ENCODE measurements at regions not wholly inside any gene's neighbourhood (a gene's known extent, or its start where the extent isn't known, plus 50 kb on each side); places are given as distances from the start of the nearest gene placed in this dataset.

- POLR2A ChIA-PET, result interaction anchor here (0.7 kb wide), 1 partner anchor 1040 kb away, joined by 3 read pairs; no protein-coding TSS in a partner anchor
- H3K9me2 ChIP-seq (ENCODE audit: insufficient read depth), result no peaks in the 10 kb centered on the region
- H3K9ac ChIP-seq (ENCODE audit: low read length), result no peak overlapping the region
Observed at GRCh38 chr12:94736820-94737219, 86.5 kb upstream of the TMCC3 start.

GRCh38 chr12:94736004-94736403, 85.6 kb upstream of the TMCC3 start:
- ChIA-PET RAD21 (ENCODE audit: low non-redundant PET in 1 of 2, low total read pairs in 2 of 2, uncharacterized antibody in 2 of 2, unreplicated experiment in 2 of 2) (no interaction called here), CTCF (no interaction called here), POLR2A (no interaction called here)
- Histone ChIP-seq H3K9me3 (ENCODE audit: control insufficient read depth in 1 of 2, insufficient read depth in 1 of 2, low read depth in 1 of 2, low read length in 2 of 2) (no peaks in the 10 kb centered on the region), H3K79me2 (ENCODE audit: insufficient read depth, low read length) (no peaks in the 10 kb centered on the region), H3K4me3 (replicated peaks in 1 of 2; ENCODE audit: low read depth in 1 of 2, low read length in 2 of 2) (no peak overlapping the region), H3K36me3 (ENCODE audit: control insufficient read depth in 1 of 2, insufficient read depth in 2 of 2, low read length in 2 of 2) (no peaks in the 10 kb centered on the region), H2AFZ (ENCODE audit: low read depth, low read length, poor library complexity, severe bottlenecking) (no peak overlapping the region), H3K4me2 (ENCODE audit: low read length) (no peak overlapping the region), H3K4me1 (ENCODE audit: control insufficient read depth in 1 of 2, insufficient read depth in 2 of 2, low read length in 2 of 2) (peaks cover 0 to 5% of the 10 kb centered on the region in 2 experiments; a peak in 1 of 4 replicates), H3K9ac (ENCODE audit: low read length) (no peak overlapping the region), H3K27me3 (ENCODE audit: insufficient read depth, low read length) (no peaks in the 10 kb centered on the region), H4K20me1 (ENCODE audit: insufficient read depth) (no peaks in the 10 kb centered on the region), H3K9me2 (ENCODE audit: insufficient read depth) (no peaks in the 10 kb centered on the region), H3K27ac (ENCODE audit: low read depth, low read length) (no peak overlapping the region)
- BruUV-seq (replicated peaks), result no TSS peak
- intact Hi-C loops (cut with micrococcal nuclease), result no loop called here
- no peak for ATAC-seq
- DNase-seq (ENCODE audit: low read depth, low spot score), result no peak
- TF ChIP-seq POLR2AphosphoS5 (IDR thresholded peaks at IDR 0.05; ENCODE audit: low read depth, low read length) (no peak), MAX (IDR thresholded peaks at IDR 0.05) (no peak), ELF1 (IDR thresholded peaks at IDR 0.05; ENCODE audit: borderline replicate concordance, low read depth) (no peak), YY1 (IDR thresholded peaks at IDR 0.05; ENCODE audit: extremely low read depth, insufficient replicate concordance, low read depth, low read length) (no peak), ATF3 (IDR thresholded peaks at IDR 0.05) (no peak), REST (IDR thresholded peaks at IDR 0.05; ENCODE audit: low read depth) (no peak), EZH2phosphoT487 (IDR thresholded peaks at IDR 0.05; ENCODE audit: borderline replicate concordance) (no peak)

More at GRCh38 chr12:94736820-94737219, 86.5 kb upstream of the TMCC3 start:
- TF ChIP-seq EGR1 (IDR thresholded peaks at IDR 0.05; ENCODE audit: low read depth) (no peak), YY1 (IDR thresholded peaks at IDR 0.05; ENCODE audit: extremely low read depth, insufficient replicate concordance, low read depth, low read length) (no peak), CTCF (IDR thresholded peaks at IDR 0.05 in 2 of 3, conservative IDR thresholded peaks at IDR 0.05 in 1 of 3; ENCODE audit: borderline replicate concordance in 1 of 3, insufficient read depth in 1 of 3, low read depth in 2 of 3, low read length in 2 of 3) (no peak), TCF7L2 (IDR thresholded peaks at IDR 0.05; ENCODE audit: borderline replicate concordance, extremely low read depth, insufficient read depth, insufficient read length) (no peak), EZH2 (IDR thresholded peaks at IDR 0.05) (no peak), ZNF274 (IDR thresholded peaks at IDR 0.05; ENCODE audit: low read depth, low read length) (no peak)
- peaks cover 0 to 2% of the 10 kb centered on the region in 2 experiments; a peak in 1 of 4 replicates for H3K4me1 ChIP-seq (ENCODE audit: control insufficient read depth in 1 of 2, insufficient read depth in 2 of 2, low read length in 2 of 2)
- ATAC-seq, result no peak
- no peak overlapping the region for H3K4me3 ChIP-seq (replicated peaks in 1 of 2; ENCODE audit: low read depth in 1 of 2, low read length in 2 of 2)
- ChIA-PET RAD21 (ENCODE audit: low non-redundant PET in 1 of 2, low total read pairs in 2 of 2, uncharacterized antibody in 2 of 2, unreplicated experiment in 2 of 2) (no interaction called here), CTCF (no interaction called here)
- no peaks in the 10 kb centered on the region for H3K36me3 ChIP-seq (ENCODE audit: control insufficient read depth in 1 of 2, insufficient read depth in 2 of 2, low read length in 2 of 2)
- H3K9me3 ChIP-seq (ENCODE audit: control insufficient read depth in 1 of 2, insufficient read depth in 1 of 2, low read depth in 1 of 2, low read length in 2 of 2), result no peaks in the 10 kb centered on the region
- BruUV-seq (replicated peaks), result no TSS peak
- H4K20me1 ChIP-seq (ENCODE audit: insufficient read depth), result no peaks in the 10 kb centered on the region
- intact Hi-C loops (cut with micrococcal nuclease), result no loop called here
- no peak overlapping the region for H3K27ac ChIP-seq (ENCODE audit: low read depth, low read length)
- no peak overlapping the region for H2AFZ ChIP-seq (ENCODE audit: low read depth, low read length, poor library complexity, severe bottlenecking)
- no peaks in the 10 kb centered on the region for H3K27me3 ChIP-seq (ENCODE audit: insufficient read depth, low read length)
- DNase-seq (ENCODE audit: low read depth, low spot score), result no peak
- no peaks in the 10 kb centered on the region for H3K79me2 ChIP-seq (ENCODE audit: insufficient read depth, low read length)
- no peak overlapping the region for H3K4me2 ChIP-seq (ENCODE audit: low read length)

Data from HCT116 (cell line).